GM23248 (cell line): ENCODE measurements at regions not wholly inside any gene's neighbourhood (a gene's known extent, or its start where the extent isn't known, plus 50 kb on each side); places are given as distances from the start of the nearest gene placed in this dataset.

Experiments used
- DNase-seq: peaks from one replicate; pipeline ENCODE4 v3.0.0-alpha.2; 2015
- H2AFZ ChIP-seq: fragments of 200-600 bp; sonication (generic); 2 replicates; pipeline ENCODE4 v1.6.1; 2016; ENCODE audit warnings: antibody characterized with exemption
- H3F3A ChIP-seq: fragments of 200-600 bp; sonication (generic); 2 replicates; pipeline ENCODE4 v1.6.1; 2016; ENCODE audit warnings: mild to moderate bottlenecking, antibody characterized with exemption, mixed run types; ENCODE audit not compliant: insufficient read depth
- H3K27ac ChIP-seq: fragments of 200-600 bp; sonication (generic); 2 replicates; pipeline ENCODE4 v1.5.1; 2016; ENCODE audit warnings: mild to moderate bottlenecking
- H3K27me3 ChIP-seq: fragments of 200-600 bp; sonication (generic); replicated peaks from 2 replicates; pipeline ENCODE4 v1.6.1; 2016; ENCODE audit warnings: mild to moderate bottlenecking; ENCODE audit not compliant: insufficient read depth
- H3K36me3 ChIP-seq: fragments of 200-600 bp; sonication (generic); 2 replicates; pipeline ENCODE4 v1.6.1; 2016; ENCODE audit warnings: low read depth, mild to moderate bottlenecking
- H3K4me1 ChIP-seq: fragments of 200-600 bp; sonication (generic); 2 replicates; pipeline ENCODE4 v1.6.1; 2016; ENCODE audit warnings: mild to moderate bottlenecking; ENCODE audit not compliant: insufficient read depth
- H3K4me2 ChIP-seq: fragments of 200-600 bp; sonication (generic); one replicate; pipeline ENCODE4 v1.6.1; 2016; ENCODE audit warnings: mild to moderate bottlenecking; ENCODE audit not compliant: unreplicated experiment
- H3K4me3 ChIP-seq: fragments of 200-600 bp; sonication (generic); 2 replicates; pipeline ENCODE4 v1.5.1; 2016; ENCODE audit warnings: mild to moderate bottlenecking
- H3K79me2 ChIP-seq: fragments of 200-600 bp; sonication (generic); 2 replicates; pipeline ENCODE4 v1.6.1; 2016; ENCODE audit warnings: mild to moderate bottlenecking; ENCODE audit not compliant: insufficient read depth
- H3K9ac ChIP-seq: fragments of 200-600 bp; sonication (generic); 2 replicates; pipeline ENCODE4 v1.6.1; 2016; ENCODE audit warnings: mild to moderate bottlenecking
- H3K9me2 ChIP-seq: fragments of 200-600 bp; sonication (generic); 2 replicates; pipeline ENCODE4 v1.6.1; 2016; ENCODE audit warnings: mixed run types, mild to moderate bottlenecking, moderate library complexity; ENCODE audit not compliant: insufficient read depth
- H3K9me3 ChIP-seq: fragments of 200-600 bp; sonication (generic); one replicate; pipeline ENCODE4 v1.6.1; 2017; ENCODE audit warnings: low read depth
- H4K20me1 ChIP-seq: fragments of 200-600 bp; sonication (generic); 2 replicates; pipeline ENCODE4 v1.6.0; 2016; ENCODE audit not compliant: insufficient read depth
- EZH2 ChIP-seq: fragments of 200-600 bp; sonication (generic); IDR thresholded peaks from 2 replicates; pipeline ENCODE4 v1.6.1; 2018; ENCODE audit warnings: antibody characterized with exemption, mild to moderate bottlenecking; ENCODE audit not compliant: insufficient read depth, poor library complexity, severe bottlenecking
- EZH2phosphoT487 ChIP-seq: fragments of 200-600 bp; sonication (generic); IDR thresholded peaks from 2 replicates; pipeline ENCODE4 v1.6.1; 2018; ENCODE audit warnings: antibody characterized with exemption, moderate library complexity, mild to moderate bottlenecking, low read depth; ENCODE audit not compliant: insufficient read depth
- WGBS, 2 experiments: methylation state at CpG; one replicate each; pipeline ENCODE4 v1.1.6; 2015 to 2017; ENCODE audit warnings: low lambda C conversion rate in 2 of 2, low coverage in 1 of 2; ENCODE audit errors: missing lambda C conversion rate in 2 of 2; 5-methylcytosine and 5-hydroxymethylcytosine counted together
- in situ Hi-C: fragments of 300-500 bp; cut with MboI; formaldehyde crosslinking; loops from 2 replicates; pipeline ENCODE4 v1.15.0; 2020

GRCh38 chr7:130947792-130948580, 214.0 kb upstream of the KLF14 start:
- H3K79me2 ChIP-seq: peaks cover 100% of the 10 kb centered on the region
- no peak overlapping the region for H3K9ac ChIP-seq
- peaks cover 68% of the 10 kb centered on the region for H3F3A ChIP-seq
- in situ Hi-C loops: no loop called here
- DNase-seq: no peak
- no peak overlapping the region for H3K4me2 ChIP-seq
- peaks cover 46% of the 10 kb centered on the region for H3K36me3 ChIP-seq
- 0 out of 2 replicates have a peak overlapping the region, but pooled peaks have one; percentile 10 for H3K27ac ChIP-seq
- TF ChIP-seq EZH2 (no peak), EZH2phosphoT487 (no peak)
- no peak overlapping the region for H2AFZ ChIP-seq
- H3K27me3 ChIP-seq: no peaks in the 10 kb centered on the region
- WGBS, 2 experiments: 94 to 97% methylated on average over 6 of the region's 6 CpGs
- peaks cover 46% of the 10 kb centered on the region for H3K4me1 ChIP-seq
- no peaks in the 10 kb centered on the region for H3K9me3 ChIP-seq
- no peak overlapping the region for H3K4me3 ChIP-seq
- no peaks in the 10 kb centered on the region for H3K9me2 ChIP-seq
- H4K20me1 ChIP-seq: peaks cover 3% of the 10 kb centered on the region; the same call in 1 of the 2 replicates

GRCh38 chr7:130948822-130949221, 214.8 kb upstream of the KLF14 start:
- peaks cover 100% of the 10 kb centered on the region for H3K79me2 ChIP-seq
- in situ Hi-C loops: no loop called here
- 93 to 100% methylated on average over 1 of the region's 1 CpG for WGBS, 2 experiments
- no peaks in the 10 kb centered on the region for H3K27me3 ChIP-seq
- no peaks in the 10 kb centered on the region for H3K9me2 ChIP-seq
- H3K9ac ChIP-seq: no peak overlapping the region
- H3K9me3 ChIP-seq: no peaks in the 10 kb centered on the region
- TF ChIP-seq EZH2: no peak
- peaks cover 42% of the 10 kb centered on the region for H3K4me1 ChIP-seq
- H4K20me1 ChIP-seq: peaks cover 3% of the 10 kb centered on the region; the same call in 1 of the 2 replicates
- H3K4me3 ChIP-seq: no peak overlapping the region
- DNase-seq: no peak
- H3F3A ChIP-seq: peaks cover 65% of the 10 kb centered on the region
- peaks cover 46% of the 10 kb centered on the region for H3K36me3 ChIP-seq
- H3K27ac ChIP-seq: no peak overlapping the region
- H3K4me2 ChIP-seq: no peak overlapping the region
- no peak overlapping the region for H2AFZ ChIP-seq

DNA sequence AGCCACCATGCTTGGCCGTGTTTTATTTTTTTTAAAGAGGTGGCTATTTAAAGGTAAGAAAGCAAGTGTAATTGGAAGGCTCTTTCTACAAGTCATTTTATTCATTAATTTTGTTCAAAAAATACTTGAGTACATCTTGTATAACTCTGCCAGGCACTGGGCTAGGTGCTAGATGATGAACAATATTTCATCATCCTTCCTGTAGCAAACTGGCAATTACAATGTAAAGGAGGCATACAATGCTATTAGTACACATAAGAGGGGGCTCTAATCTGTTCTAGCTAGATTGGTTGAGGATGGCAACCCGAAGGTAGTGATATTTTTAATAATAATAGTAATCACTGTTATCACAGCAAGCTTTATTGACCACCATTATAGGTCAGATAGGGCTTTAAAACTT, 215.5 kb upstream of the KLF14 start:
- TF ChIP-seq EZH2phosphoT487 (no peak), EZH2 (no peak)
- no peaks in the 10 kb centered on the region for H3K9me3 ChIP-seq
- H3K27me3 ChIP-seq: no peaks in the 10 kb centered on the region
- 98 to 99% methylated on average over 2 of the region's 2 CpGs for WGBS, 2 experiments
- in situ Hi-C loops: no loop called here
- no peak overlapping the region for H3K9ac ChIP-seq
- H3K4me1 ChIP-seq: peaks cover 35% of the 10 kb centered on the region
- H3K9me2 ChIP-seq: no peaks in the 10 kb centered on the region
- H3F3A ChIP-seq: peaks cover 58% of the 10 kb centered on the region
- no peak overlapping the region for H2AFZ ChIP-seq
- no peak overlapping the region; the same call in 1 of the 2 replicates for H3K27ac ChIP-seq
- no peak overlapping the region for H3K4me2 ChIP-seq
- no peak for DNase-seq
- H3K4me3 ChIP-seq: no peak overlapping the region
- H4K20me1 ChIP-seq: peaks cover 3% of the 10 kb centered on the region; the same call in 1 of the 2 replicates
- peaks cover 42% of the 10 kb centered on the region for H3K36me3 ChIP-seq
- peaks cover 100% of the 10 kb centered on the region for H3K79me2 ChIP-seq

- Histone ChIP-seq H3K9me3 (no peaks in the 10 kb centered on the region), H3K9ac (no peak overlapping the region), H3K36me3 (peaks cover 42% of the 10 kb centered on the region), H3F3A (peaks cover 58% of the 10 kb centered on the region), H3K27me3 (no peaks in the 10 kb centered on the region), H4K20me1 (peaks cover 3% of the 10 kb centered on the region; the same call in 1 of the 2 replicates), H3K4me2 (no peak overlapping the region), H3K27ac (no peak overlapping the region; the same call in 1 of the 2 replicates), H3K4me3 (no peak overlapping the region), H2AFZ (no peak overlapping the region), H3K79me2 (peaks cover 100% of the 10 kb centered on the region), H3K4me1 (peaks cover 35% of the 10 kb centered on the region), H3K9me2 (no peaks in the 10 kb centered on the region)
- TF ChIP-seq EZH2phosphoT487: no peak
- no peak for TF ChIP-seq EZH2
- WGBS, 2 experiments: 57 to 67% methylated on average over 1 of the region's 1 CpG
- no peak for DNase-seq
- in situ Hi-C loops: no loop called here
Measured at GRCh38 chr7:130950054-130950453, 216.0 kb upstream of the KLF14 start.

DNA sequence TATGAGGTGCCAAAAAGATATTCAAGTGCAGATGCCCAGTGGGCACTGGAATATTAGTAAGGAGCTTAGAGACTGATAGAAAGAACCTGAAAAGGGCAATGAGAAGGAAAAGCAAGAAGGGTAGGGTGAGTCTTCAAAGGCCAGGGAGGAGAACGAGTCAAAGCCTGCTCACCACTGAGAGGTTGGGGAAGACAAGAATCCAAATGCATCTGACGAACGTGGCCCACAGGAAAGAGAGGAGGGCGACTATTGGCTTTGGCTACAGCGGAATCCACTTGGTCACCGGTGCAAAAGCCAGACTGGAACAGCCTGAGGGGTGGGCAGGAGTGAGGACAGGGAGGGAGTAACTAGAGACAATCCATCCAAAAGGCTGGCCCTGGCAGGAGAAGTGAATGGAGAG, 216.7 kb upstream of the KLF14 start:
- H3F3A ChIP-seq: peaks cover 58% of the 10 kb centered on the region
- no peak overlapping the region for H3K4me2 ChIP-seq
- H3K4me1 ChIP-seq: peaks cover 35% of the 10 kb centered on the region
- peaks cover 41% of the 10 kb centered on the region; the same call in 1 of the 2 replicates for H3K36me3 ChIP-seq
- no peak for TF ChIP-seq EZH2phosphoT487
- TF ChIP-seq EZH2: no peak
- H3K9me3 ChIP-seq: no peaks in the 10 kb centered on the region
- no peaks in the 10 kb centered on the region for H3K27me3 ChIP-seq
- no peak overlapping the region for H3K9ac ChIP-seq
- in situ Hi-C loops: no loop called here
- peaks cover 3% of the 10 kb centered on the region; the same call in 1 of the 2 replicates for H4K20me1 ChIP-seq
- no peak overlapping the region for H3K27ac ChIP-seq
- no peak overlapping the region for H3K4me3 ChIP-seq
- 92 to 96% methylated on average over 6 of the region's 6 CpGs for WGBS, 2 experiments
- H2AFZ ChIP-seq: no peak overlapping the region
- DNase-seq: no peak
- peaks cover 100% of the 10 kb centered on the region for H3K79me2 ChIP-seq
- no peaks in the 10 kb centered on the region for H3K9me2 ChIP-seq
